ENCODE measurements at regions not wholly inside any gene's neighbourhood (a gene's known extent, or its start where the extent isn't known, plus 50 kb on each side); places are given as distances from the start of the nearest gene placed in this dataset.

- no peak for TF ChIP-seq FOXM1 (IDR thresholded peaks at IDR 0.05; ENCODE audit: borderline replicate concordance, low read depth)
- no peak for TF ChIP-seq TCF12 (IDR thresholded peaks at IDR 0.05; ENCODE audit: low read depth)
- no peak for TF ChIP-seq CEBPB (IDR thresholded peaks at IDR 0.05)
- TF ChIP-seq EGR1 (IDR thresholded peaks at IDR 0.05), result no peak
- TF ChIP-seq RAD21 (IDR thresholded peaks at IDR 0.05; ENCODE audit: low read depth), result no peak
- TF ChIP-seq YY1 (IDR thresholded peaks at IDR 0.05; ENCODE audit: low read depth), result no peak
- no peak for TF ChIP-seq TAF1 (IDR thresholded peaks at IDR 0.05; ENCODE audit: low read depth)
- no peak for TF ChIP-seq ZBTB7A (IDR thresholded peaks at IDR 0.05; ENCODE audit: low read depth)
- TF ChIP-seq REST (IDR thresholded peaks at IDR 0.05; ENCODE audit: low read depth), result no peak
- TF ChIP-seq TEAD4 (IDR thresholded peaks at IDR 0.05), result no peak
- no peak for TF ChIP-seq USF1 (IDR thresholded peaks at IDR 0.05)
- no peak for TF ChIP-seq NFIC (IDR thresholded peaks at IDR 0.05)
- no peak for TF ChIP-seq CREB1 (IDR thresholded peaks at IDR 0.05; ENCODE audit: low read depth)
These were observed 252.9 kb upstream of the PAPPA start for GRCh38 chr9:115900698-115901097.

GRCh38 chr9:115910959-115911358 is 242.6 kb upstream of the PAPPA start:
- no peak for TF ChIP-seq NFIC (IDR thresholded peaks at IDR 0.05)
- no peak for TF ChIP-seq TCF12 (IDR thresholded peaks at IDR 0.05; ENCODE audit: low read depth)
- TF ChIP-seq EGR1 (IDR thresholded peaks at IDR 0.05), result no peak
- no peak for TF ChIP-seq RAD21 (IDR thresholded peaks at IDR 0.05; ENCODE audit: low read depth)
- TF ChIP-seq REST (IDR thresholded peaks at IDR 0.05; ENCODE audit: low read depth), result no peak
- no peak for TF ChIP-seq FOXM1 (IDR thresholded peaks at IDR 0.05; ENCODE audit: borderline replicate concordance, low read depth)
- TF ChIP-seq CEBPB (IDR thresholded peaks at IDR 0.05), result no peak
- TF ChIP-seq ZBTB7A (IDR thresholded peaks at IDR 0.05; ENCODE audit: low read depth), result no peak
- no peak for TF ChIP-seq TEAD4 (IDR thresholded peaks at IDR 0.05)
- TF ChIP-seq CREB1 (IDR thresholded peaks at IDR 0.05; ENCODE audit: low read depth), result no peak
- TF ChIP-seq USF1 (IDR thresholded peaks at IDR 0.05), result no peak
- no peak for TF ChIP-seq TAF1 (IDR thresholded peaks at IDR 0.05; ENCODE audit: low read depth)
- no peak for TF ChIP-seq MAX (IDR thresholded peaks at IDR 0.05)
- TF ChIP-seq YY1 (IDR thresholded peaks at IDR 0.05; ENCODE audit: low read depth), result no peak
- TF ChIP-seq EP300 (IDR thresholded peaks at IDR 0.05; ENCODE audit: borderline replicate concordance), result no peak

- TF ChIP-seq TAF1 (IDR thresholded peaks at IDR 0.05; ENCODE audit: low read depth) (no peak), ZBTB7A (IDR thresholded peaks at IDR 0.05; ENCODE audit: low read depth) (no peak), CREB1 (IDR thresholded peaks at IDR 0.05; ENCODE audit: low read depth) (no peak), MAX (IDR thresholded peaks at IDR 0.05) (no peak), RAD21 (IDR thresholded peaks at IDR 0.05; ENCODE audit: low read depth) (no peak), EGR1 (IDR thresholded peaks at IDR 0.05) (no peak)
These were observed 241.5 kb upstream of the PAPPA start for GRCh38 chr9:115912086-115912485.

GRCh38 chr9:115913696-115914095 is 239.9 kb upstream of the PAPPA start:
- no peak for TF ChIP-seq TCF12 (IDR thresholded peaks at IDR 0.05; ENCODE audit: low read depth)
- no peak for TF ChIP-seq YY1 (IDR thresholded peaks at IDR 0.05; ENCODE audit: low read depth)
- no peak for TF ChIP-seq CREB1 (IDR thresholded peaks at IDR 0.05; ENCODE audit: low read depth)
- no peak for TF ChIP-seq TAF1 (IDR thresholded peaks at IDR 0.05; ENCODE audit: low read depth)
- TF ChIP-seq ZBTB7A (IDR thresholded peaks at IDR 0.05; ENCODE audit: low read depth), result no peak
- TF ChIP-seq USF1 (IDR thresholded peaks at IDR 0.05), result no peak
- TF ChIP-seq REST (IDR thresholded peaks at IDR 0.05; ENCODE audit: low read depth), result no peak
- no peak for TF ChIP-seq EGR1 (IDR thresholded peaks at IDR 0.05)
- no peak for TF ChIP-seq CEBPB (IDR thresholded peaks at IDR 0.05)
- no peak for TF ChIP-seq RAD21 (IDR thresholded peaks at IDR 0.05; ENCODE audit: low read depth)
- no peak for TF ChIP-seq TEAD4 (IDR thresholded peaks at IDR 0.05)
- no peak for TF ChIP-seq FOXM1 (IDR thresholded peaks at IDR 0.05; ENCODE audit: borderline replicate concordance, low read depth)
- TF ChIP-seq NFIC (IDR thresholded peaks at IDR 0.05), result no peak
- no peak for TF ChIP-seq MAX (IDR thresholded peaks at IDR 0.05)
- no peak for TF ChIP-seq EP300 (IDR thresholded peaks at IDR 0.05; ENCODE audit: borderline replicate concordance)
